ENCODE measurements at regions not wholly inside any gene's neighbourhood (a gene's known extent, or its start where the extent isn't known, plus 50 kb on each side); places are given as distances from the start of the nearest gene placed in this dataset.

DNA sequence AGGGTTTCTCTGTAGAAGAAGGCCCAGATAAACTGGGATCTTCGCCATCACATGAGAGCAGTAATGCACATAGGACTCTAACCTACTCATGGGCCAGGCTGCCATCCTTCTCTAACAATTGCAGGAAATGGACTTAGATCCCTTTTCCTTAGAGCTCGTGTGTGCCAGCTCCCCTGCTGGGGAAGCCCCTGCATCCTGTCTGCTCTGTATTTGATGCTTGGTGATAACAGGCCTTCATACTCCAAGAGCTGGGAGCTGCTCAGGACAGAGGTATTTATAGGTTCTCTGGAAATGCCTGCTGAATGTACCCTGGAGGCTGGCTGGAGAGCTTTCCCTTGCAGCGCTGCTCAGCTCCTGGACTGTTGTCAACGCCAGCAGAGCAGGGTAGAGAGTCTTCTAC lies 249.6 kb downstream of the MTX2 start:
- Histone ChIP-seq H3K9me3 (ENCODE audit: control insufficient read depth, insufficient read depth, low read length) (no peaks in the 10 kb centered on the region), H3K4me3 (ENCODE audit: low read depth, low read length) (no peak overlapping the region), H3K27ac (ENCODE audit: low read depth, low read length) (no peak overlapping the region), H3K27me3 (ENCODE audit: control insufficient read depth, insufficient read depth, low read length) (peaks cover 2% of the 10 kb centered on the region)
- TF ChIP-seq, protein P1, sequence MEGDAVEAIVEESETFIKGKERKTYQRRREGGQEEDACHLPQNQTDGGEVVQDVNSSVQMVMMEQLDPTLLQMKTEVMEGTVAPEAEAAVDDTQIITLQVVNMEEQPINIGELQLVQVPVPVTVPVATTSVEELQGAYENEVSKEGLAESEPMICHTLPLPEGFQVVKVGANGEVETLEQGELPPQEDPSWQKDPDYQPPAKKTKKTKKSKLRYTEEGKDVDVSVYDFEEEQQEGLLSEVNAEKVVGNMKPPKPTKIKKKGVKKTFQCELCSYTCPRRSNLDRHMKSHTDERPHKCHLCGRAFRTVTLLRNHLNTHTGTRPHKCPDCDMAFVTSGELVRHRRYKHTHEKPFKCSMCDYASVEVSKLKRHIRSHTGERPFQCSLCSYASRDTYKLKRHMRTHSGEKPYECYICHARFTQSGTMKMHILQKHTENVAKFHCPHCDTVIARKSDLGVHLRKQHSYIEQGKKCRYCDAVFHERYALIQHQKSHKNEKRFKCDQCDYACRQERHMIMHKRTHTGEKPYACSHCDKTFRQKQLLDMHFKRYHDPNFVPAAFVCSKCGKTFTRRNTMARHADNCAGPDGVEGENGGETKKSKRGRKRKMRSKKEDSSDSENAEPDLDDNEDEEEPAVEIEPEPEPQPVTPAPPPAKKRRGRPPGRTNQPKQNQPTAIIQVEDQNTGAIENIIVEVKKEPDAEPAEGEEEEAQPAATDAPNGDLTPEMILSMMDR (IDR thresholded peaks at IDR 0.05; ENCODE audit: low read depth, low read length) = no peak
- ChIA-PET POLR2A (no interaction called here), CTCF (interaction anchor here (1.0 kb wide), 1 partner anchor 64 kb away, joined by 3 read pairs; no protein-coding TSS in a partner anchor)
- no peak for DNase-seq (ENCODE audit: low read depth, low spot score)

DNA sequence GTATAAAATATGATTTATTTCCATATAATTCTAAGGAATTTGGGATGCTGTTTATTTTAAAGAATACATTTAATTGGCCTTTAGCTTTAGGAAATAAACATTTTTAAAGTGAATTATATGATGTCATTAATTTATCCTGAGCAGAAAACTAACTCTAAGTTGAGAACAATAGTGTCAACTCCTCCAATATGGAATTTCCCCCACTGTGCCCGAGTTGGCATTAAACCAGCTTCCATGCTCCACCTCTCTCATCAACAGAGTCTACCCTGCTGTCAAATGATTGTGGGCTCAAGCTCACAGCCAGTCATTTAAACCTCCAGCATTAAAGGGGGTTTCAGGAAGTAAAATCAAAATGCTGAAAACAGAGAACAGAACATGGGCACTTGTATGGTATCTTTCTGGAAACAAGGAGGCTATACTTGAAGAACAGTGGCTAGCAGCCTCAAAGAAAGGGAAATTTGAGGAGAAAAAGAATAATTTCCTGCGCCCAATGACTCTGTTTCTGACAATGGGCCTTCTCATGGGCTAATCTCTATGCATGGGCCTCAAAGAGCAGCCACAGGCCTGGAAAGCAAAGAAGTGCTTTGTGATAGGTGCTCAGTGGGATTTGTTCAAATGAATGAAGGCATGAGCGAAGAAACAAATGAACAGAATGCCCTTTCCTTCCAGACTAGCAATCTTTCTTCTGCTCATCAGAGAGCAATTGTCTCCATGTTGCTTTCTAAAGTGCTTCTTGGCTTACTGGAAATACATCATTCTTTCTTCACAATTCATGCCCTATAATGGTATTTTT lies 252.8 kb downstream of the MTX2 start:
- POLR2A ChIA-PET = no interaction called here
- Histone ChIP-seq H3K9me3 (ENCODE audit: control insufficient read depth, insufficient read depth, low read length) (no peaks in the 10 kb centered on the region), H3K27me3 (ENCODE audit: control insufficient read depth, insufficient read depth, low read length) (peaks cover 2% of the 10 kb centered on the region), H3K27ac (ENCODE audit: low read depth, low read length) (no peak overlapping the region), H3K4me3 (ENCODE audit: low read depth, low read length) (no peak overlapping the region)
- no peak for DNase-seq (ENCODE audit: low read depth, low spot score)
- TF ChIP-seq, protein P1 (IDR thresholded peaks at IDR 0.05; ENCODE audit: low read depth, low read length) = no peak
- CTCF ChIA-PET = no interaction called here

DNA sequence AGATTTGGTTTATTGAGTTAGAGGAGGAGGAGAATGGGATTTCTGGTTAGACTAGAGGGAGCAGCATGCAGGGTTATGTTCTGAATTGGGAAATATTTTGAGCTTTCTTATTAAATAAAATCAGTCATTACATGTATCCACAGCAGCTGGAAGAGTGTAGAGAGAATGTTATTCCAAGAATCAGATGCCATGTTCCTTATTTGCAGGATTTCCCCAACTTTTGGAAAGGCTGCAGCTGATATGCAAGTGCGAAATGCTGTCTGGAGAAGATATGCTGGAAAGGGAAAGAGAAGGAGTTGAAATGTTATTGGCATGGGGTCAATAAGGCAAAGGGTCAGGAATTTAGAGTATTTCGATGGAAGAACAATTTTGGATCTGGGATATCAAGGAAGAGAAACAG lies 255.8 kb downstream of the MTX2 start:
- POLR2A ChIA-PET = no interaction called here
- DNase-seq (ENCODE audit: low read depth, low spot score) = no peak
- CTCF ChIA-PET = interaction anchor here (0.7 to 4.9 kb wide), 3 partner anchors 29 to 127 kb away, joined by 3 to 19 read pairs (median 4); no protein-coding TSS in a partner anchor
- Histone ChIP-seq H3K9me3 (ENCODE audit: control insufficient read depth, insufficient read depth, low read length) (no peaks in the 10 kb centered on the region), H3K27ac (ENCODE audit: low read depth, low read length) (no peak overlapping the region), H3K4me3 (ENCODE audit: low read depth, low read length) (no peak overlapping the region), H3K27me3 (ENCODE audit: control insufficient read depth, insufficient read depth, low read length) (peaks cover 5% of the 10 kb centered on the region)
- TF ChIP-seq, protein P1 (IDR thresholded peaks at IDR 0.05; ENCODE audit: low read depth, low read length) = no peak

DNA sequence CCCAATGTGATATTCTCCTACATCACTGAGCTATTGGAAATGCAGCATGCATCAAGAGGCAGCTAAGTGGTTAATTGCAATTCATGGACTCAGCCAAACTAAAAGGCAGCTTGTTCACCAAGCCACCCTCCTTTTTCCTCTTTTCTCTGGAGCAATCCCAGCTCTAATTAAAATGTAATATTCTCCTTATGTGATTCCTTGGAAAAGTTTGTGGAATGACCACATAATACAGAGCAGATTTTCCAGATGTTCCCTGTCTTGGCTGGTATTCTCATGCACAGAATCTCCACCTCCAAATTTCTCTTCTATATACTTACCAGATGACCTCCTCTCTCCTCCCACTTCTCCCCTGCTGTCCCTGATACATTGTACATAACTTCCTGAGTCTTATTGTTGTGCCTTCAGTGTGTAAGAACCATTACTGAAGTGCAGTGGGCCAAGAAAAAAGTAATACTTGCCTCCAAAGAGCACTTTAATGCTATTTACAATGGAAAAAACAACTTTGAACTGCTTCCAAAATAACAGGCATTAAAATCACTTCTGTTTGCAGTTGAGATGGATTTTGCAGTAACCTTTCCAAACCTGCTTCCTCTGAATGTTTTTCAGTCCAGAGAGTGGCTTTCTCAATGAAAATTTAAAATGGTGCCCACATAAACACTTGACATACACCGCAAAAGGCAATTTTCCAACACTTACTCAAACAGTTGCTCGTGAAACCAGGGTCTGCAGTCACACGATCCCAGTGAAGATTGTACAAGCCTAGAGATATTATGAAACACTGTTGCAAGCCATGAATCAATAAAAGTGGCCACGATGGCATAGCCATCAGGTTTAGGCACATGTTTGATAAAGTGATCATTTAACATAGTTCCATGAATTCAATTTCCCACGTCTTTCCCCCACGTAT lies 258.0 kb downstream of the MTX2 start:
- Histone ChIP-seq H3K27ac (ENCODE audit: low read depth, low read length) (no peak overlapping the region), H3K4me3 (ENCODE audit: low read depth, low read length) (no peak overlapping the region), H3K9me3 (ENCODE audit: control insufficient read depth, insufficient read depth, low read length) (no peaks in the 10 kb centered on the region), H3K27me3 (ENCODE audit: control insufficient read depth, insufficient read depth, low read length) (peaks cover 5% of the 10 kb centered on the region)
- ChIA-PET CTCF (interaction anchor here (0.9 to 4.9 kb wide), 2 partner anchors 27 to 387 kb away, joined by 4 to 19 read pairs; no protein-coding TSS in a partner anchor), POLR2A (no interaction called here)
- TF ChIP-seq, protein P1 (IDR thresholded peaks at IDR 0.05; ENCODE audit: low read depth, low read length) = no peak
- no peak for DNase-seq (ENCODE audit: low read depth, low spot score)

DNA sequence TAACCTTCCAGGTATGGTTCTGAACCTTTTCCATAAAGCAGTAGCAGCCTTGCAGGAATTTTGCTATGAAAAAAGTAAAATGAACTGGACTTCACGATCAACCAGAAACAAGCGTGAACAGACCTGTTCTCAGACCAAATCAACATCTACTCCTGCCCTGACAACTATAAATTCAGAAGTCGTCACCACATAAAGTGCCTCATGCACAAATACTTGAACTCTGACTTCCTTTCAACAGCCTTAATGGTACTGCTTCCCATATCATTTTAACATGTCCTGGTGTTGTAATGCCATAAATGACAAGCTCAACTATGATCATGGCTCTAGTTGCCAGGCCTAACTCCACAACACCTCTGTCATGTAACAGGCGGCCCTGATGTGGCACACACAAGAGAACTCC lies 262.4 kb downstream of the MTX2 start:
- DNase-seq (ENCODE audit: low read depth, low spot score) = no peak
- no peak overlapping the region for H3K27ac ChIP-seq (ENCODE audit: low read depth, low read length)
- POLR2A ChIA-PET = no interaction called here
- TF ChIP-seq, protein P1 (IDR thresholded peaks at IDR 0.05; ENCODE audit: low read depth, low read length) = no peak
- H3K4me3 ChIP-seq (ENCODE audit: low read depth, low read length) = no peak overlapping the region
- CTCF ChIA-PET = no interaction called here
- peaks cover 6% of the 10 kb centered on the region for H3K27me3 ChIP-seq (ENCODE audit: control insufficient read depth, insufficient read depth, low read length)
- no peaks in the 10 kb centered on the region for H3K9me3 ChIP-seq (ENCODE audit: control insufficient read depth, insufficient read depth, low read length)

Measured in AG04450 (cell line).